Right ventricle myocardium inferior (tissue), 1 donor: ENCODE measurements at regions not wholly inside any gene's neighbourhood (a gene's known extent, or its start where the extent isn't known, plus 50 kb on each side); places are given as distances from the start of the nearest gene placed in this dataset.
"Not testable (repeated sequence)": the region's sequence is repeated elsewhere in the genome, so short reads cannot be mapped to it uniquely, and the experiment has no call there.

Experiments used
- ATAC-seq: fragments of 200-7000 bp; cut with Tn5 transposase; one replicate; pipeline ENCODE4 v1.9.1; 2020; ENCODE audit warnings: mild to moderate bottlenecking, moderate library complexity
- DNase-seq: peaks from one replicate; pipeline ENCODE4 v3.0.0; 2021; ENCODE audit errors: missing footprints
- intact Hi-C: fragments of 100-400 bp; cut with DNase I; formaldehyde crosslinking; loops from one replicate; pipeline ENCODE4 v1.11.0; 2022
- donor health status: DM: no; HTN: yes; CAD: no; lungs with severe emphysema.

DNA sequence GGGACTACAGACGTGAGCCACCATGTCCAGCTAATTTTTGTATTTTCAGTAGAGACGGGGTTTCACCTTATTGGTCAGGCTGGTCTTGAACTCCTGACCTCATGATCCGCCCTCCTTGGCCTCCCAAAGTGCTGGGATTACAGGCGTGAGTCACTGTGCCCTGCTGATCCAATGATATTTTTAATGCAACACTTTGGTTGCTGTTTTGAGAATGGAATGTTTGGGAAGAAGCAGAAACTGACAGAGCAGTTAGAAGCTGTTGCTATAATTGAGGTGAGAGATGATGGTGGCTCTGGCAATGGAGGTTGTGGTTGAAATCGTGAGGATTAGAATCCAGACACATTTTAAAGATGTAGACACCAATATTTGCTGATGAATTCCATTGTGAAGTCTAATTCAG, 1209.9 kb upstream of the GOT2 start:
- intact Hi-C loops, ATAC-seq, DNase-seq: not testable (repeated sequence)

DNA sequence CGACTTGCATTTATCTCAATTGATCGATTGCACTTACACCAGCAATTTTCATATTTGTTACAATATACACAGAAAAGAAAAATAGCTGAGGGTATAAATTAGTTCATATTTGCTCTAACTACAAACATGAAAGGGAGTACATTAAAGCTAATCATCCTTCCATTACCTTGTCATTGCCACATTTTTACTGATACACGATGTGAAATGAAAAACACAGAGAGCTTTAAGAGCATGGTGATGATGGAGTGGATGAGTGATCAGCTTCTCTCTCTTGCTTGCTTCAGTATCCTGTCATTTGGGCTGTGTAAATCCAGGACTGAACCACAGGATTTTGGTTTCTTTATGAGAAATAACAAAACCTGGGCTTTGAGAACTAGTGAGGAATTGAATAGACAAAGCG, 1207.5 kb upstream of the GOT2 start:
- intact Hi-C loops = no loop called here
- DNase-seq (no peak), ATAC-seq (no peak)

DNA sequence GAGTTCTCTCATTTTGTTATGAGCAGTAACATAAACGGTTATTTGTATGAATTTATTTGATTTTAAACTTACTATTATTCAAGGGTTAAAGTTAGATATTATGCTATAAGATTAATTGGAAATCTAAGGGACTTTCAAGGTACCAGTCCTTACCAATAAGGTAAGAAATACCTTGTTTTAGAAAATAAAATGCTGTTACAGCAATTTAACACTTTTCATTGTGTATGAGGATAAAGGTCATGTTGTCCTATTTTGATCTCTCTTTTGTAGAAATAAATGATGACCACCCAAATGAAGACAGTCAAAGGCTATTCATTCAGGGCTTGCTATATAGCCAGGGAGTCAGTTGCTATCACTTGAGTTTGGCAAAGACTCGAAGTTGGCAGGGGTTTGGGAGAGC, 1185.9 kb upstream of the GOT2 start:
- intact Hi-C loops = no loop called here
- DNase-seq = no peak
- ATAC-seq = no peak

DNA sequence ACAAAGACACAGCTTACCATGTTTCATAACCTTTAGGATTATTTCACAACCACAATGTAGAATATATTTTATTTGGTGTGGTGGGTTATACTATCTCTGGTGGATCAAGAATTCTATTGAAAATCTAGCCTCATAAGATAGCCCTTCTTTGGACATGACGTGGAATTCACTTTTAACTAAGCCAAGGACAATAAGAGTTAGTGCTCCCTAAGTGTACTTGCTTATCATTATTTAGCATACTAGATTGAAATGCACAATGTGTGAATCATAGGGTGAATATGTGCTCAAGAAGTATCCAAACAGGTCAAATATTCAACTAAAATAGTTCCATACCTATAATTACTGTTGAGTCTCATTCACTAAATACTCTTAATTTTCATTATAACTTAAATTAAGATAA, 1179.5 kb upstream of the GOT2 start:
- no peak for ATAC-seq
- intact Hi-C loops = no loop called here

DNA sequence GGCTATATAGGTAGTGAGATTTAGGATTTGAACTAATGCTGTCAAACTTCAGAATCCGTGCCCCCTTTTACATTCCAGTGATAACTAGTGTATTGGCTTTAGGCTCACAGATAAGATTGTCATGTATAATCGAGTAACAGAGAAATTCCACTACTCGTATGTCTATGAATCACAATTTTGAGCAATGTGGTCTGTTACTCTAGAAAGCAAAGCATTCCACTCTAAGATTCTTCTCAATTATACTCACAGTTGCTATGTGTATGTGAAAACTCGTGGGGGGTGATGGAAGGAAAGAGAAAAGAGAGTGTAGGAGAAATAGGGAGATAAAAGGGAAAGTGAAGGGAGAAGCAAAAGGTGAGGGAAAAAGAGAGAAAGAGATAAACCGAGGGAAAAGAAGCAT, 1175.1 kb upstream of the GOT2 start:
- intact Hi-C loops = no loop called here
- ATAC-seq = no peak
- DNase-seq = no peak

More for the DNA sequence above, 1179.5 kb upstream of the GOT2 start:
- no peak for DNase-seq

DNA sequence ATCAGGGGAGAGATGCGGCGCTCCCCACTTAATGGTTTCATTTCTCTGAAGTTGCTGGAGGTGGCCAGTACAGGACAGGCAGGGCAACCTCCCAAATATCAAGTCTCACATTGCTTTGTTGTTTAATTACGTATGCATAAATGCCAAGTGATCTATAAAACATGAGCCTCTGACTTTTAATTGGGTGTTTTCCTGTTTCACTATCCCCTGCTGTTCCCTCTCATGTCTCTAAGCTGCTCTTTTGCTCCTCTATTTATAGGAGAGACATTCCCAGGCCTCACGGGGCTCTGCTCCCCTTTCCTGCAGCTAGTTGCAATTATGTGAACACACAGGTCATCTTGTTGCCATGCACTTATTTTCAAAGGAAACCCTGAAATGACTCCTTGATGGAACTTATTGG, 1173.5 kb upstream of the GOT2 start:
- no peak for DNase-seq
- ATAC-seq = no peak
- intact Hi-C loops = no loop called here

DNA sequence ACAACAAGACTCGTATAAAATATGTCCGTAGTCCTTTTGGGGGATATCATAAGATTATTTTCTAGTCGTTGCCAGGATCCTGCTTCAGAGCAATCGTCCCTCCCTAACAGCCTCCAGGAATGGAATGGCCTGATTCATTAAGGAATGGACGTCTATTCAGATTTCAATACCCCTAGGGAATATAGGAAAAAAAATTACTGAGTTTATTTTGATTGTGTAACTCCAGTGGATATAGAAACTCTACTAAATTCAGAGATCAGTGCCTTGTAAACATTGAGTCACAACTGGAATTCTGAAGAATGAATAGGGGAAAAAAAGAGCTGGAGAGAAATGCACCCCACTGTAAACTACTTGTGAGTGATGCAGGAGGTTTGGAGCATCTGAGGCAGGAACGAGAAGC, 1171.5 kb upstream of the GOT2 start:
- ATAC-seq (no peak), DNase-seq (no peak)
- intact Hi-C loops = no loop called here

DNA sequence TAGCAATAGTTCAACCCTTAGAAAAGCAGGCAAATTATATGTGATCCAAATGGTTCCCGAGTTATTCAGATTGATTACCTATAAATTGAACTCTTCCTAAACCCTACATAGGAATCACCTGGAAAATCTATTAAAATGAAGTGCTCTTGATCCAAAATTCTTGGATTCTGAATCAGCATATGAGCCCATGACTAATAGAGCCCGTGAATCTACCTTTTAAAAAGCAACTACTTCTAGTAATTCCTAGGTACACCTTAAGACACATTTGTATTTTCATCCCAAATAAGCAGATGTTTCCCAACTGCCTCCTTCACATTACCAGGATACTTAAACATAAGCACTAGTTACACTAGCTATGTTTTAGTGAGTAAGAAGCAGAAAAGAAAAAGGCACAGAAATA, 1171.0 kb upstream of the GOT2 start:
- DNase-seq (no peak), ATAC-seq (no peak)
- intact Hi-C loops = no loop called here

DNA sequence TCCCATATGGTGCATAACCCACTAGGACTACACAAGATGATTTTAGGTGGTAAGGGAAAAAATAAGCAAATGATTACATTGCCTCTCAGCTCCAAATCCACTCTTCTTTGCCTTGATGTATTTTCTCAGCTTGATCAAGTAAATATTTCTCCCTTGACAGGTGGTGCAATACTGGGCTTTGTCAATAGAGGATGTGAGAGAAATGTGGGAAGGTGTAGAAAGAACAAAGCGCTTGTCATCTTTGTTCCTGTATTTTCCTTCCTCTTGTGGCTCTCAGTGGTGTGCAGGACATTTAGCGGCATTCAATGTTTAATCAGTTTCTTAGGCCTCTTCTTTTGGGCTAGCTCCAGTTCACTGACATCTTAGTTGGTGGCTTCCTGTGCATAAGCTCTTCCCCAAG, 1165.8 kb upstream of the GOT2 start:
- ATAC-seq = no peak
- DNase-seq = no peak
- intact Hi-C loops = no loop called here

DNA sequence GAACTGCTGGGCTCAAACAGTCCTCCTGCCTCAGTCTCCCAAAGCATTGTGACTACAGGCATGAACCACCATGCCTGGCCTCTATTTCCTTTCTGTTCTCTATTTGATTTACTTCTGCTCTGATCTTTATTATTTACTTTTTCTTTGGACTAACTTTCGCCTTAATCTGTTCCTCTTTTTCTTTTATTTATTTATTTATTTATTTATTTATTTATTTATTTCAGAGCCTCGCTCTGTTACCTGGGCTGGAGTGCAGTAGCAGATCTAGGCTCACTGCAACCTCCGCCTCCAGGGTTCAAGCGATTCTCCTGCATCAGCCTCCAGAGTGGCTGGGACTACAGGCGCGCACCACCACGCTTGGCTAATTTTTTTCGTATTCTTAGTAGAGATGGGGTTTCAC, 1158.3 kb upstream of the GOT2 start:
- DNase-seq (no peak), ATAC-seq (no peak)
- intact Hi-C loops = no loop called here

DNA sequence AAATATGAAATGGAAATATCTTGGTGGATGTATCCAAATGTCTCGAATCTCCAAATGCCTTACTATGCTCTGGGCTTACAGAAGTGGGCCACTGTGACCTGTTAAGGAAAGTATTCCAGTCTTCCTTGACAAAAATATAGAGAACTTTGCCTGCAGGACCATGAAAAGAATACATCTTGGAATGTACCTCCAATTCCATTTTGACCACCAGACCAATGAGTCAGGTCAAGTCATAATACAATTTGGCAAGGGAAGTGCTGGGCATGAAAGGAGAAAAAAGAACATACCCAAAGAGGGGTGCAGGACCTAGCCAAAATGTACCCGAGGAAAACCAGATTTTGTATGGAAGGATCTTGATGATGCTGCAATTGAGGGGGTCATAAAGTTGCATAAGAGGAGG, 1153.7 kb upstream of the GOT2 start:
- ATAC-seq = no peak
- intact Hi-C loops = no loop called here

DNA sequence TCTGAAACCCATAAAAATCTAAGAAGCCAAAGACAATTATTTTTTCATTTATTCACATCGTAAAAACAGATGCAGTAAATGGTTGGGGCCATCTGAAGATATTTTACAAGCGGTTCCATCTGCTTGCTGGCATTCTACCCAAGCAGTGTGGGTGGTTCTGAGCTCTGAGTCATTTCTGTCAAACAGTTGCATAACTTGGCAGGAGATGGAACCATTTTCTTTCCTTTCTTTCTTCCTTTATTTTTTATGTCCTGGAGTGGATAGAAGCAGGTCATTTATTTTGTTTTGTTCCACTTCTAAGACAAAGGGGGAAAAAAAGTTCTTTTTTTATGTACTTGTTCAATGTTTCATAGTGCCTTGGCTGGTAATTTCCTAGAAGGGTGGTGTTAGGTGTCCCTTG, 1151.9 kb upstream of the GOT2 start:
- DNase-seq (no peak), ATAC-seq (peak; percentile 57)
- intact Hi-C loops = no loop called here

More for the DNA sequence above, 1153.7 kb upstream of the GOT2 start:
- no peak for DNase-seq

DNA sequence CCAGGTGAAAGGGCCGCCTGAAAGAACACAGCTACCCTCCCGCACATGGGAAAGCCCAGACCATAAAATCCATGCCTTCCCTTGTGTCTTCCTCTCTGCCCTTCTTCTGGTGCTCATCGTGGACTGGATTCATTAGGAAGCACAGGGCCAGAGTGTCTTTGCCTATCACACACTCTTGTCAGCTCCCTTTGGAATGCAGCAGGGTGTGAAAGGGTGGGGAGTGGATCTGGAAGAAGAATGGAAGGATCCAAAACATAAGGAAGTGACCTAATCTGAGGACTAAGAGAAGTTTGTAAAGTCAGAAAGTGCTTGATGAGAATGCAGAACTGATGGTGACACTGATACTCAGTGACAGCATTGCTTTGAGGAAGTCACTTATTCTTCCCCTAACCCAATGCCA, 1147.3 kb upstream of the GOT2 start:
- intact Hi-C loops = no loop called here
- DNase-seq (no peak), ATAC-seq (no peak)

DNA sequence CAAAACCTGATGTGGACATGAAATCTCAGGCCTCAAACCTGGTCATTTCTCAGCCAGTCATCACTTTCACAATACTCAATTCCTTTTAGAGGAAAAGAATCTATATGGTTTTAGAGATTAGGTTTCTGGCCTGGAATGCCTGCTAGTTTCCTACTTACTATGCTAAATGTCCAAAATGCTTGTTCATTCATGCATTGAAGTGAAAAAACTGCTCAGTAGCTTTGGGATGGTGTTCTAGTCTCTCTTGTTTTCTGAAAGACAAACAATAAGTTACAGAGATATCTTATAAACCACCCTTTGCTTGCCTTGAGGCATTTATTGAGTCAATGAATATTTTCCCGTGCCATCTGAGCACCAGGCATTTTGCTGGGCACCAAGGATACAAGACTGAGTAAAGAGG, 1146.5 kb upstream of the GOT2 start:
- ATAC-seq (no peak), DNase-seq (no peak)
- intact Hi-C loops = no loop called here

DNA sequence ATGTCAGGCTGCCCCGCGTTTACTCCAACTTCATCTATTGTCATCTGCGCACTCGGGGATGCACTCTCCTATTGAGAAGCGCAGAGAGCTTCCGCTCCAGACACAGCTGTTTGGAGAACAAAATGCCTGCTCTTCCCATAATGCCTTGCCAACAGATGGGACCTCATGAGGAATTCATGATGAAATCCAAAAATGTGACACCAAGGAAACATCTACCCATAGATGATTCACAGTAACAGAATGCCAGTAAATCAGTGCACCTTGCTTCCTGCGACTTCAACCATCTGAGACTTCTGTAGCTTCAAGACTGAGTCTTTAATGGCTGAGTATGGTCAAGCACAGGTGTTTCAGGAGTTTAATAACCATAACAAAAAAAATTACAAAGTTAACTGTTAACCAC, 1144.9 kb upstream of the GOT2 start:
- DNase-seq = no peak
- intact Hi-C loops = no loop called here
- no peak for ATAC-seq

DNA sequence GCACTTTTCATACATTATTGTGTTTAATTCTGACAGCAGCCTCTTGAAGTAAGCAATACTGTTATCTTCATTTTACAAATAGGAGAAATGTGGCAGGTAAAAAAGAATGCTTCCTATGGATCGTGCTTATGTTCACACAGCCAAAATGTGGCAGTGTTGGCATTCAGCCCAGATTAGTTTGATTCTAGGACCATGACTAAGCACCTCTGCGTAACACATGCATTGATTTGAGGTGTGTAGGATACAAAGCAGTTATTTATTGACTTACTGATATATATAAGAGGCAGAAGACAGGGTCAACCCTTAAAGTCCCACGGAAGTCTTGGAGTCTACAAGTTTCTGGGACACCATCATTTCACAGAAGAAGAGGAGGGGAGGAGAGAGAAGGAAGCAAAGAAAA, 1144.4 kb upstream of the GOT2 start:
- ATAC-seq = no peak
- intact Hi-C loops = no loop called here
- DNase-seq = no peak

DNA sequence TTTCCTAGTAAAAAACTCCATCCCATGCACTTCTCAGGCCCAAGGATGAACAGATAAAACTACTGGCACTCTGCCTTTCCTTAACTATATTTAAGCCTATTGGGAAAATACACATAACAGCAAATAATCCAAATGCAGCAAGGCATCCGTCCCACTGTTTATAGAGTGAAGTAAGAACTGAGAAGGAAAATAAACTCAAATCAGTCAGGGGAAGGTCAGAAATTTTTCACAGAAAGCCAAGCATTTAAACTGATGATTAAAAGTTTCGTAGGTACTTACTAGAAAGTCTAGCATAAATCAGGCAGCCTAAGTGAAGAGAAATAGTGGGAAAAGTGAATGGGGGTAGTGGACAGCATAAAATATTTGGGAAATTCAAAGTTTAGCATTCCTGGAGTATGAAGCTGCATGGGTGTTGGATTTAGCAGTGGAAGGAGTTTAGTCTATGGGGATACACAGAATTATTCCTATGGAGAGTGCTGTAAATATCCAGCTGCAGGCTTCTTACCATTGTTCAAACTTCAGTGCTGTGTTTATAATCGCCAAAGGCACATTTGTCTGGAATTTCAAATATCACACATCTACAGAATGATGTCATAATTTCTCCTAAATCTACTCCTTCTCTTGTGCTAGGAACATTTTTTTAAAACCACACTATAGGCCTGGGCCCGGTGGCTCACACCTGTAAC, 1131.0 kb upstream of the GOT2 start:
- intact Hi-C loops = no loop called here
- DNase-seq (no peak), ATAC-seq (no peak)

DNA sequence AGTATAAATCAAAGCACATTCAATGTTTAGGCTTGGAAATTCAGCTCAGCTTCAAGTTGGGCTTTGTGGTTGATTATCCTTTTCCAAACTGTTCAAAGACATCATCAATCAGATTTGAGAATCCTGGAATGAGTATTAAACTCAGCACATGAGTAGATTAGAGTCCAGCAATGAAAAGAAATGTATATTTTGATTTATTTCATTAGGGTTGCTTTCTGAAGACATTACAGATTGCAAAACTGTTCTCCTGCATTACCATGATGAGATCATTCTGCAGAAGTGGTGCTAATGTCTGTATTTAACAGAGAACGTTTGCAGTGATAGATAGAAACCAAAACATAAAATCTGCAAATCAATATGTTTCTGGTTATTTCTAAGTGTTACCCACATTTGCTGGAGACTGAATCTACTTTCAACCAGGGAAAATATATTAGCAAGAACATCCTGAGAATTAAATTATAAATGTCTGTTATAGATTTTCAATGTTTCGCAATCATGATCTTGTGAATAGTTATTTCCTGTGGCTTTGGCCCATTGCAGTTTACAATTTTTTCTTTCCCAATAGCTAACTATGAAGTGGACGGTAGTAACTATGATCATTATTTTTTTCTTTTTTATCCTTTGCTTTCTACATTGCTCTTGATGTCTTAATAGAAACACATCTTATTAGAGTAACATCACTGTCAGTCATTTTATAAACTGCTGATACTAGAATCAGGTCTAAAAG, 1125.7 kb upstream of the GOT2 start:
- ATAC-seq (no peak), DNase-seq (no peak)
- intact Hi-C loops = no loop called here

DNA sequence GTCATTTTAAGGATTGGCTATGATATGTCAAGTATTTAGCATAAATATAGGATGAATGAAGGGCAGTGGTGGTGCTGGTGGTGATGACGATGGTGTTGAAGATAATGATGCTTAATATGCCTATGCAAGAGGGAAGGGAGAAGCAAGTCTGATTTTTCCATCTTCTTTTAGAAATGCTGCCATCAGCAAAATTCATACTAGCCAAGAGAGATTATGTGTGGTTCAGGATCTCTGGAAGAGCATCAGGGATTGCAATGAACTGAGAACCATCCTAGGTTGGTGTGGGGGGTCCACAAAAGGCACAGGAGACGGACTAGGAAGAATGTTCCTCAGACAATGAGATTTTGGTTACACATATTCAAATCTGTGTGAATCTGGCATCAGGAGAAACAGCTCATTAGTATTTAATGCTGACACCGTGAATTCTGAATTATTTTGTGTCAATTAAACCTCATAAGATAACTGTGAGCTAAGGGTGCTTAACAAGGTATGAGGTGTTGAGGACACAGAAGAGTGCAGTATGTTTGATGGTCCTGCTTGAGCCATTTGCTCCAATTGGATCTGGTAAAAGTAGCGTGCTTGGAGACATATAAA, 1120.8 kb upstream of the GOT2 start:
- ATAC-seq (no peak), DNase-seq (no peak)
- intact Hi-C loops = no loop called here

DNA sequence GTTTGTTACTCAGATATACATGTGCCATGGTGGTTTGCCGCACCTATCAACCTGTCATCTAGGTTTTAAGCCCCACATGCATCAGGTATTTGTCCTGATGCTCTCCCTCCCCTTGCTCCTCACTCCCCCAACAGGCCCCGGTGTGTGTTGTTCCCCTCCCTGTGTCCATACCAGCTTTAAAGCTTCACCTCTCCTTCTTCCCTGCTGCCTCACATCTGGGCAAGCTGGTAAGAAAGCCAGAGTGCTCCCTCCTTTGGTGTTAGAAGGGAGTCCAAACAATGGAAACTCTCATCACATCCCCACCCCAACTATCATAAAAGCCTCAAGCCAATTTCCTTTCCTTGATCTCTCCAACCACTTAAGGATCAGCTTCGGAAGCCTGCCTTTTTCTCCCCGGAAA, 1115.6 kb upstream of the GOT2 start:
- no peak for ATAC-seq
- intact Hi-C loops = no loop called here
- DNase-seq = no peak
